Prostate gland (tissue), 2 donors: ENCODE measurements at regions not wholly inside any gene's neighbourhood (a gene's known extent, or its start where the extent isn't known, plus 50 kb on each side); places are given as distances from the start of the nearest gene placed in this dataset.

Experiments used
- POLR2A ChIP-seq: fragments of 450-650 bp; IDR thresholded peaks from one replicate; pipeline ENCODE4 v1.6.1; 2016; ENCODE audit warnings: antibody characterized with exemption, mild to moderate bottlenecking
- POLR2AphosphoS5 ChIP-seq: sonication (generic); formaldehyde crosslinking; IDR thresholded peaks from one replicate; pipeline ENCODE4 v1.6.1; 2017; ENCODE audit warnings: antibody characterized with exemption
- TF ChIP-seq, protein P1 (sequence below), 4 experiments: fragments of 200-600 bp in 2 of 4; fragments of 450-650 bp in 2 of 4; sonication (generic) in 2 of 4; IDR thresholded peaks; 1 replicate in 3 of 4; 2 replicates in 1 of 4; pipeline ENCODE4 v1.5.1; 2016 to 2019; ENCODE audit warnings: antibody characterized with exemption in 4 of 4, mild to moderate bottlenecking in 2 of 4, moderate library complexity in 2 of 4

GRCh38 chr6:115847671-115848070 lies 213.0 kb downstream of the FRK start:
- no peak for TF ChIP-seq POLR2A
- TF ChIP-seq, protein P1, sequence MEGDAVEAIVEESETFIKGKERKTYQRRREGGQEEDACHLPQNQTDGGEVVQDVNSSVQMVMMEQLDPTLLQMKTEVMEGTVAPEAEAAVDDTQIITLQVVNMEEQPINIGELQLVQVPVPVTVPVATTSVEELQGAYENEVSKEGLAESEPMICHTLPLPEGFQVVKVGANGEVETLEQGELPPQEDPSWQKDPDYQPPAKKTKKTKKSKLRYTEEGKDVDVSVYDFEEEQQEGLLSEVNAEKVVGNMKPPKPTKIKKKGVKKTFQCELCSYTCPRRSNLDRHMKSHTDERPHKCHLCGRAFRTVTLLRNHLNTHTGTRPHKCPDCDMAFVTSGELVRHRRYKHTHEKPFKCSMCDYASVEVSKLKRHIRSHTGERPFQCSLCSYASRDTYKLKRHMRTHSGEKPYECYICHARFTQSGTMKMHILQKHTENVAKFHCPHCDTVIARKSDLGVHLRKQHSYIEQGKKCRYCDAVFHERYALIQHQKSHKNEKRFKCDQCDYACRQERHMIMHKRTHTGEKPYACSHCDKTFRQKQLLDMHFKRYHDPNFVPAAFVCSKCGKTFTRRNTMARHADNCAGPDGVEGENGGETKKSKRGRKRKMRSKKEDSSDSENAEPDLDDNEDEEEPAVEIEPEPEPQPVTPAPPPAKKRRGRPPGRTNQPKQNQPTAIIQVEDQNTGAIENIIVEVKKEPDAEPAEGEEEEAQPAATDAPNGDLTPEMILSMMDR (IDR thresholded peaks at IDR 0.05) = no peak
- no peak for TF ChIP-seq POLR2AphosphoS5
